ENCODE measurements at regions not wholly inside any gene's neighbourhood (a gene's known extent, or its start where the extent isn't known, plus 50 kb on each side); places are given as distances from the start of the nearest gene placed in this dataset.
A peak's percentile ranks its signal among the peaks of the same experiment; 100 is the strongest.
"Not testable (repeated sequence)": the region's sequence is repeated elsewhere in the genome, so short reads cannot be mapped to it uniquely, and the experiment has no call there.

DNA sequence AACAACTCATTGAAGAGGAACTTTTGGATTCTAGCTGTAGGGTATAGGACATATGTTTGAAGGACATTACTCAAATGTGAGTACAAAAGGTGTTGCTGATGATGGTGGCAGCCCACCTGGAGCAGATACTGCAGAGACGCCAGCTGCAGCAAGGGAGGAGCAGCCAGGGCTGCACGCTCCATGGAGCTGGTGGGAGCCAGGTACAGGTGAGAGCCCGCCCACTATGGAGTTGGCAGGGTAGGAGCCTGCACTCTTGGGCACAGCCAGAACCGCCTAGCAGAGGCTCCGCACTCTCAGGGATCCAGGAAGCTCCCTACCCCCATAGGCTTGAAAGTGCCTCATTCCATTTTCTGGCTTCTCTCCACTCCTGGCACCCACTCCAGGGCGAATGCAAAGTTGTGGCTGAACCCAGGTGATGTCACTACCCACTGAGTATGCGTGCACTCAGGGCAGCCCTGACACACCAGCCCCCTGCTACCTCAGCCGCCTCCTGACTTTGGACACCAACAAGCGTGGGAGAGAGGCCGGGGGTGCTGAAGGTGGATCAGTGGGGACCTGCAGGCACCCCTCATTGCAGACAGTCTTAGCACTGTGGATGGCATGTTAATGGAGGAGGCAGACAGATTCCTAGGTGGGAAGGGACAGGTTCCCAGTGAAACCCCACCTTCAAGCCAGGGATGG is 761.1 kb downstream of the IPMK start:
- DNase-seq: no peak

DNA sequence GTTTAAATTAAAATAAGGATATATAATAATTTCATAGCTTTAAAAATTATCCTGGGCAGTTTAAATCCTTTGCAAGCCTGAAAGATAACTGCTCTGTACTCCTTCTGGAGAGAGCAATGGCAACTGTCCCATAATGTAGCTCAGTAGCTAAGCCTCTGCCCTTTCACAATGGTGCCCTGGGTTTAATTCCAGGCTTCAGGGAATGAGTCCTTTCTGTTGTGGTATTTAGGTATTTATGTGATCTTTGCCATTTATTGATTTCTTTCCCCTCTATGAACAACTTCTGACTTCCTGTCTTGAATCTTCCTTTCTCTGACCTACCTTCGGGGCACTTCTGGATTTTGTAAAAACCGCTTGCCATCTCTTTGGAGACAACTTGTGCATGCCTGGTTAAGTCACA is 773.2 kb downstream of the IPMK start:
- DNase-seq: no peak

DNA sequence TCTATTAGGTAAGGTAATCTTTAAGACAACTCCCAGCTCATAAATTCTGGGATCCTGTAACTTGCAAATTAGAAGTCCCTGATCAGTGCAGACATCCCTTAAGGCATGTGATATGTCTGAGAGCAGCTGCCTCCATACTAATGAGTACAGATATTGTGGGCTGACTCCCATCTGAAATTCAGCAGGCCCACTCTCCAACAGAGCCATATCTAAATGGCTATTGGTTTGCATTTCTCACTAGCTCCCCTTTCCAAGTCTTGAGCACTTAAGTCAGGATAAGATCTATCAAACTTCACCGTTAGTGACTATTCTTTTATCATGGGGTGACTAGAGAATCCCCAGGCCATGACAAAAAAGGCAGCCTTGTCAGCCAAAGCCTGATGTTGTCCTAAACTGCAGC is 785.4 kb downstream of the IPMK start:
- DNase-seq: no peak

DNA sequence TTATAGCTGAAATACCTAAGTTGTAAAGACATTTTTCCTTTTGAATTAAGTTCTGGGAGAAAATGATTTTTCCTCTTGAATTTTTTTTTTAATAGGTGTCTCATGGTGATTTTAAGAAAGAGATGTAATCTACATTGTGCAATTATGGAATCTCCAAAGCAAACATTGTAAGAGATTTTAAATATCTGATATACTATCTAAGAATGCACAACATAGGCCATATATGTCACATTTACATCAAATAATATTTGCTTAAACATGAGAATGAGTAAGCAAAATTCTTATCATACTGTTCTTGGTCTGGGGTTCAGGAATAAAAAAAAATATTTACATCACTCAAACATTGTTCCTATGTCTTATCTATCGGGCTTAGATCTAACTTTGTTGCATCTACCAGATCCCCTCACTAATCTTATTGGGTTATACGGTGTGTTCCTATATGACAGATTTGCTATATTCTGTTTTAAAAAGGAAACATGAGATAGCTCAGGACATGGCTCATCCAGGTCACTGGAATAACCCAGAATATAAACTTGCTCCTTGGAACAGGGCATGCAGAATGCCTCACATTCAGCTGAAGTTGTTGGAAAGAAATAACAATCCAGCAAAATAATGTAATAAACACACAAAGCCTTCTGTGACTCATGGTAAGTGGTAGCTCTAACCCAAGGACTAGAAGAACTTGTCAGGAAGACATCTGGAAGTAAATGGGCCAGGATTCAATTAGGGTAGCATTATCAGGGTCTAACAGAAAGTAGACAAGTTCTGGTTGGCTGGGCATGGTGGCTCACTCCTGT is 794.7 kb downstream of the IPMK start:
- no peak for DNase-seq

DNA sequence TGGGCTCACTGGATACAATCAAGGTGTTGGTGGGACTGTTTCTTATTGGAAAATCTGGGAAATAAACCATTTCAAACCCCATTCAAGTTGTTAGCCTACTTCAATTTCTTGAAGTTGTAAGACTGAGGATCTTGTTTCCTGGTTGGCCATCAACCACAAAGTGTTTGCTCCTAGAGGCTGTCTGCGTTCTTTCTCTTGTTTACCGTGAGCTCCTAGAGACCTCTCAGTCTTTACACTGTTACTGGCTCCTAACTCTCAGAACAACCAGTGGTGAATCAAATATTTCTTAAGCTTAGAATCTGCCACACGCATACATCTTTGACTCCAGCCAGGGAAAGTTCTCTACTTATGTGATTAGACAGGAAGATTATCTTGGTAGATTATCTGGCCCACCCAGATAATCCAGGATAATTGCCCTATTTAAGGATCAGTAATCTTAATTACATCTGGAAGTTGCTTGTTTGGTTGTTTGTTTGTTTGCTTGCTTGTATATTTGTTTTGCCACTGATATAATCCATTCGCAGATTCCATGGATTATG is 798.7 kb downstream of the IPMK start:
- no peak for DNase-seq

DNA sequence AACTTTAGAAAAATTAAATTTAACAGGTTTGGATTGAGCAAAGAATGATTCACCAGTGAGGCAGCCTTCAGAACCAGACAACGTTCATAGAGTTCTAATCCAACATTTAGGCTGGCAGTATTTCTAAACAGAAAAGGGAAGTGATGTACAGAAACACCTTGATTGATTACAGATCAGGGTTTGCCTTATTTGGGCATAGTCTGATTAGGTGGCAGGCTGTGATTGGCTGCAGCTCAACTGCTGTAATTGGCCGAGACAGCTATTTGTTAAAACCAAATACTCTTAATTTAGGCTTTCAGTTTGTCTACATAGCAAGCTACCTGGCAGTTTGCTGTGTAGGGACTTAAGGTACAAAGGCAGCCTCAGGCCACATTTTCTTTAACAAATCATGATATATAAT is 802.5 kb downstream of the IPMK start:
- DNase-seq: no peak

DNA sequence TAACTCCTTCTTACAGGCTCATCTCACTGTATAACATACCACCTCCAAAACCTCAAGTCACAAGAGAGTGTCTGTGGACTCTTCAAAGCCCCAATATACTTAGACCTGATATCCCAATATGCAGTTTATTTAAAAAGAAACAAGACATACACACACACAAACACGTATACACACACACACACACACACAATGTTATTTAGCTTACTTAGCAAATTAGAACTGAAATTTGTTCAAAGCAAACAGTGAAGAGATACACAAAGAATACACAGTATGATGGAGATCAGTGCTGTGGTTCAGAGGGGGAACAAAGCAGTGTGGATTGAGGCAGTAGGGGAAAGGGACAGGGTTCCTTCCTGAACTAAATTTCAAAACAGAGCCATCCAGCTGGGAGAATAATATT is 807.2 kb downstream of the IPMK start:
- DNase-seq: no peak

DNA sequence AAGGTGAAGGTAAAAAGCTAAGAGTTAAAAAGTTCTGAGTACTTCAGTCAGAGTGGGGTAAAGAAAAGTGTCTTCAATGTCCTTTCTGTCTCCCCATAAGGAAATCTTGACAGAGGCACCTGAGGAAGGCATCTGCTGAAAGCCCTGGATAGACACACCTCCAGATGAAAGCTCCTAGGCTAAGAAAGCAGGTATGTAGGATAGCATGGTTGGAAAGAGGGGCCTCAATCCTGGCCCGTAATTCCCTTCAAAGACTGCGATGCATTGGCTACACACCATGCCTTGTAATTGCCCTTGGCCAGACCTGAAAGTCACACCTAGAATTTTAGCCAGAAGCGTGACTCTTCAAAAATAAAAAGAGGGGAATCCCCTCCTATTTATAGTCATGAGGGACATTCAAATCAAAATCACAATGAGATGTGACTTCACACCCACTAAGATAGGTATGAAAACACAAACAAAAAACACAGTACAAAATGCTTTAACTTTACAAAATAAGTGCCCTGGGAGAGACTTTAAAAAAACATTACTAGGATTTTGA is 809.7 kb downstream of the IPMK start:
- no peak for DNase-seq

DNA sequence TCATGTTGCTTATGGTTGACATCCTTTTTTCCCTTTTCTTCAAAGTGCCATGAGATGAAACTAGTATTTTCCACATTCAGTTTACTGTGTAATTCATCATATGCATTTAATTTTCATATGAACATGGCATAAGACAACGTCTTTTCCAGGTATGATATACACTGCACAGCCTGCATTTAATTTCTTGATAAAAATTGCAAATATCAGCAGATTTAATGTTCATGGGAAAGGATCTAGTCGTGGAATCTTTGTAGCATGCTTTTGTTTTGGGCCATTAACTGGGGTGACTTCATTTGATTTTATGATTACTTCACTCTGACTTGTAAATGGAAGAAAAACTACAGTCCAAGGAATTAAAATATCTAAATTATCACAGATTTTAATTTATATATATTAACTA is 837.3 kb downstream of the IPMK start:
- no peak for DNase-seq

DNA sequence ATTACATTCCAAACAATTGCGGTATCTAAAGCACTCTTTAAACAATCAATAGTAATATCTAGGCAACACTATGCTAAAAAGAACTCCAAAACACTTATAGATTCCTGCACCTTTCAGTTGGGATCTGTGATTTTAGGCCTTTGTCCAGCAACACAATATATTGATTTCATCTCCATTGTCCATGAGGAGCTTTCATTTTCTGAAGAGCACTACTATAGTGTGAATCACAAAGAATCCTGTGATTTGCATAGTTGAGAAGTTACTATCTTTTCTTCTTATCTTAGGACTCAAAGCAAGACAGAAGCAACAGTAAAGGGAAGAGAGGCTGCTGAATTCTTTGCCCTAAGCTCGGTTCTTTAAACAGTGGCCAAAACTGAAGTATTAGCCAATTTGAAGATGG is 846.8 kb downstream of the IPMK start:
- DNase-seq: no peak

DNA sequence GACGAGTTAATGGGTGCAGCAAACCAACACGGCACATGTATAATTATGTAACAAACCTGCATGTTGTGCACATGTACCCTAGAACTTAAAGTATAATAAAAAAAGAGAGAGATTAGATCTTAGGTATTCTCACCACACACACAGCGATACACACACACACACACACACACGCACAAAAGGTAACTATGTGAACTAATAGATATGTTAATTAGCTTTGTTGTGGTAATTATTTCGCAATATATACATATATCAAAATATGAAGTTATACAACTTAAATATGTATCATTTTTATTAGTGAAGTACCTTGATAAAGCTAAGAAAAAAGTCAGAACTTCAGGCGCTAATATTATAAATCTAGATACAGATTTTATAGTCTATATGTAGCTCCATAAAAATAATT is 849.2 kb downstream of the IPMK start:
- DNase-seq: no peak

DNA sequence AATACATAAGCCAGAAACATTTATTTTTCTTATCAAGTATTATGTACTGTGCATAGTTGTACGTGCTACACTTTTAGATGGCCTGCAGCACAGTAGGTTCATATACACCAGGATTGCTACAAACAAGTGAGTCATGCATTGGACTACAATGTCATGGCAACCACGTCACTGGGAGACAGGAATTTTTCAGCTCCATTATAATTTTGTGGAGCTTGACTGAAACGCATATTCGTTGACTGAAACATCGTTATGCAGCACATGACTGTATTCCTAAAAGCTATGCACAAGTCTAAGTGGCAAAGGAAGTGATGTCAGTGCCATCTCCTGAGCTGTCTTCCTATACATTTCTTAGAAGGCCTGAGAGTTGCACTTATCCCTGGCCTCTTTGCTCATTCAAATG is 871.8 kb downstream of the IPMK start:
- DNase-seq: no peak

DNA sequence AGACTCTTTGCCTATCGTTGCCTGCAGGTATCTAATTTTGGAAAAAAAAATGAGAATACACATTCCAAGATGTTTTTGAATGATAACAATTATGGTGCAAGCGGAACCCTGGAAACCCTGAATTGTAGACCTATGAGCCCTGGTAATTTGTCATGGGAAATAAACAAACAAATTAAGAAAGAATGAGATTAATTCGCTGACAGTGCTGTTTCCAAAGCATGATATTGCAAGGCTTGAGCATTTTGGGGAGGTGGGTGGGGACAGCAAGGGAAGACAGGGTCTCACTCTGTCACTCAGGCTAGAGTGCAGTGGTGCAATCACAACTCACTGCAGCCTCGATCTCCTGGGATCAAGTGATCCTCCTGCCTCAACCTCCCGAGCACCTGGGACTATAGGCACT is 900.3 kb downstream of the IPMK start:
- no peak for DNase-seq

DNA sequence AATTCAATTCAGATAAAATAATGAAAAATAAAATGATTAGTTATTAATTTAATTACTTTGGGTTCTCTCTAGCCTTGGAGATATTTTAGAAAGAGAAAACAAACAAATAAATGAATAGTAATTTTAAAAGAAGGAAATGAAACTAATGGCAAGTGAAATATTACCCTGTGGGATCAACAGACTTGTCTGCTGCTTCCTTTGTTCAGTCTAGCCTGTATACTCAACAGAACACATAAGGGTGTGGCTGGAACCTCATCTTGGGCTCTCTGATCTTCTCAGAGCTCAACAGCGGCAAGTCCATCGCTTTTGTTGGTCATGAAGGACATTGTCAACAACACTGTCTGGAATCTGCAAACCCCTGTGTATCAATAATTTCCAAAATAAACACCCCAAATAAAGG is 904.9 kb downstream of the IPMK start:
- peak; percentile 26 for DNase-seq

DNA sequence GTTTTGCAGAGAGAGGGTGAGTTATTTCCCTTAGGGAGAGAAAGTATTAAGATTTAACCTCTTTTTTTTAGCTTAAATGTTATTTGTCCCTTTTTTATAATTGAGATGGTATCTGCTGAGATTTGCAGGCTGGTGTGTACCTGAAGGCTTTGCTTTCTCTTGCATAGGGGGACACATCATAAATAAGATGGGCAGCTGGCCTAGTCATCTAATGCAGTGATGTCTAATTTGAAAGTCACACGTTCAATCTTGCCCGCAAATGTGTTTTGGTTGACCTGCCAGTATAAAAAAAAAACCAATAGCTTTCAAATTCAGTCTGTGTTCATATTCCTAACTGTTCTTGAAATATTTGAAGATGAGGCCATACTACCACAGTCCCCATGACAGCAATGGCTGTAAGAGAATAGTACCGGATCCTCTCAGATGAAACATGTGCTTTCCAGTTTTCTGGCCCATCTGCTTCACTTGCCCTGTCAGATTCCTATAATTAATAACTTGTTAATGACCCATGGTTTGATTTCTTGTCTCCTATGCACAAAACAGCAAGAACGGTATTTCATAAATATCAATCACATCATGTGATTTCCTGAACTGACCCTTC is 914.2 kb downstream of the IPMK start:
- no peak for DNase-seq

DNA sequence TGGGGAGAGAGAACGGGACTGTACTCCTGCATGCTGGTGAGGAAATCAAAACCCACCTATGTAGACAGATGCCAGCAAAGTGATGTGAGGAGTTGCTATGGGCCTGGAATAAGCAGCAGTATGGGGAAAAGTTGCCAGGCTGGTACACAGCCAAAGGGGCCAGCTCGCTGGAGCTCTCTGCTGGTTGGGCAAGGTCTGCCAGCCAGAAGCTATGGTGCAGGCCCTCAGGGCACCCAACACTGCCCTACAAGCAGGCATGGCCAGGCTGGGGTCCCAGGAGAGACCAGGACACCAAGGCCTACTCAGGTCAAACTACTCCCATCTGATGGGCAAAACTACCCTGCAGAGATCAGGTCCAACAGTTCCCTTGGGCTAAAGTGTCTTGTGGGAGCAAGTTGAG is 916.6 kb downstream of the IPMK start:
- no peak for DNase-seq

DNA sequence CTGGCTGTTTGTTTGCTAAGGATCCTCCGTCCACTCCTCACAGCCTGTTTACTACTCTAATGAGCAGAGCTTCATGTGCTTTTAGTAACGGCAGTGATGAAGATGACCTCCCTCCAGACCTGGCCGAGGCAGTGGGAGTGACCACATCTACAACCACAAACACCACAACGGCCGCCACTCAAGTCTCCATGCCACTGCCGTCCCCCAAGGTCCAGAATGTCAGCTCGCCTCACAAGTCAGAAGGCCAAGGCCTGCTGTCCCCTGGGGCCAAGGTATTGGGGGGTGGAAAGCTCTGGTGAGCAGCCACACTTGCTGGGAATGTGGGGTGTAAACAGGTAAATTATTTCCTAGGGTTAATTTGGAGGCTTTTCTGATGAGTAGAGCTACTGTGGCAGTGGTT is 926.4 kb downstream of the IPMK start:
- DNase-seq: no peak

DNA sequence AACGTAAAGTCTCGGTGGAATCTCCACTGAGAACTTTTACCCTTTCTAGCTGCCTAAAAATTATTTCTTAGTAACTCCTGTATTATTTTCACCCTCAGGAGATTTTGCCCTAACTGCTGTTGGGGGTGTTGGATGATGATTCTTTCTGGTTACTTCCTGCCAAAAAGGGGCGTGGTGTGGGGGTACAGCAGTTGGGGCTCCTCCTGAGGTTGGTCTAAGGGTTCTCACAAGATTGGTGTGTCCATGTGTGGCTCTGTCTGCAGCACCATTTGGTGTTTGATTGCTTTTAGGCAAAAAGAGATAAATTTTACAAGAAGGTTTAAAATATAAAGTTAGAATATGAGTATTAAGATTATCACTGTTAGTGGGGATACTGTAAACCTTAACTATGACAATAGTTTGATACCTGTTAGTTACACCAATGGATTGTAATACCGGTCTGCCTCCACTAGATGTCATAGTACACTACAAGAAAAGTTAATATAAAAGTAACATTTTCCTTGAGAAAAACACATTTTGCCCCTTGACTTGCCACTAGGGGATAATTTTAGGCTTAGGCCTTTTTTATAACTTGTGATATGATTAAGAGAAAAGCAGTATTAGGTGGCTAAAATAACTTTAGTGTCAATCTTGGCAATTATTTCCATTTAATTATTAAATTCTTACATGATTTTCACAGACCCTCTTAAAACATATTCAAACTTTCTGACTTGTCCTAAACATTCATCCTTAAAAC is 928.7 kb downstream of the IPMK start:
- peak; percentile 58 for DNase-seq

DNA sequence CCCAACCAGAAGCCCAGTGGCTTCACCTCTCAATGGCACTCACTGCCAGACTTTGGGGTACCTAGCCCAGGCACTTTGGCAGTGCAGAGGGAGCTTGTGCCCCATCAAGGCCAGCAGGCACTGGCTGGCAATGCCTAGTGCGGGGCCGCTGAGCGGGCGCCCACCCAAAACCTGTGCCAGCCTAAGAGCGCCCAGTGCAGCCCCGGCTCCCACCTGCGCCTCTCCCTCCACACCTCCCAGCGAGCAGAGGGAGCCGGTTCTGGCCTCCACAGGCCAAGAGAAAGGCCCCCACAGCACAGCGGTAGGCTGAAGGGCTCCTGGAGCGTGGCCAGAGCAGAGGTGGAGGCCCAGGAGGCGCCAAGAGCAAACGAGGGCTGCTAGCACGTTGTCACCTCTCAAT is 930.8 kb downstream of the IPMK start:
- no peak for DNase-seq

DNA sequence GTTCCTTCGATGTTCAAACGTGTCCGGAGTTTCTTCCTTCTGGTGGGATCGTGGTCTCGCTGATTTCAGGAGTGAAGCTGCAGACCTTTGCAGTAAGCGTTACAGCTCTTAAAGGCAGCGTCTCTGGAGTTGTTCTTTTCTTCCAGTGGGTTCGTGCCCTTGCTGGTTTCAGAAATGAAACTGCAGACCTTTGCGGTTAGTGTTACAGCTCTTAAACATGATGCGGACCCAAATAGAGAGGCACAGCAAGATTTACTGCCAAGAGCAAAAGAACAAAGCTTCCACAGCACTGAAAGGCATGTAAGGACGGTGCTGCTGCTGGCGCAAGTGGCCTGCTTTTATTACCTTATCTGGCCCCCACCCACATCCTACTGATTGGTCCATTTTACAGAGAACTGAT is 931.4 kb downstream of the IPMK start:
- DNase-seq: no peak

DNA sequence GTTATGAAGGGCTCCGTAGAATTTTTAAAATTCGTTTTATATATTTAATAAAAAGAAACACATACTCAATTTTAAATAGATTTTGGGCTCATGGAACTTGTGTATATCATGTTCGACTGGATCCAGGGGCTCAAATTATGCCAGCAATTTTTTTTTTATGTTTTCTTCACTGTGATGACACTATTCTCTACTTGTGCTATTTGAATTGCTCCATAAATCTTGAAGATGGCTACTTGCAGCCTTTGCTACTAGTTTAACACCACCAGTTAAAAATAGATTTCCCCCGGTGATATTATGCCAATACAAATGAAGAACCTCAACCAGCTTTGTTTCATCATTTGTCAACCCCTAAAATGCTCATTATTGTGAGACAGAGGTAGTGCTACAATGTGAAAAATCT is 933.2 kb downstream of the IPMK start:
- DNase-seq: no peak

DNA sequence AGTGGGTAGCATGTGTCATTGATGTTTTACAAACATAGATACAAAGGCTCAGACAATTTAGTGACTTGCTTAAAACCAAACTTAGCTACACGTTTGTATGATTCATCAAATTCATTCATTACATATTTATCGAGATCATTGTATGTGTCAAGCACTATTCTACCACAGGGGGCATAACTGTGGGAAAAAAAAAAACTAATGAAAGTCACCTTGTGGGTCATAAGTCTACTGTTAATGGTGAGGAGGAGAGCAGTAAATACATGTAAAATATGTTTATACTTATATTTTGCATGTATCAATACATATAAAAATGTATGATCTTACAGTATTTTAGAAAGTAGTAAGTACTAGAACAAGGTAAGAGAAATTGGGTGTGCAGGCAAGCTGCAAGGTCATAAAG is 933.8 kb downstream of the IPMK start:
- DNase-seq: no peak

DNA sequence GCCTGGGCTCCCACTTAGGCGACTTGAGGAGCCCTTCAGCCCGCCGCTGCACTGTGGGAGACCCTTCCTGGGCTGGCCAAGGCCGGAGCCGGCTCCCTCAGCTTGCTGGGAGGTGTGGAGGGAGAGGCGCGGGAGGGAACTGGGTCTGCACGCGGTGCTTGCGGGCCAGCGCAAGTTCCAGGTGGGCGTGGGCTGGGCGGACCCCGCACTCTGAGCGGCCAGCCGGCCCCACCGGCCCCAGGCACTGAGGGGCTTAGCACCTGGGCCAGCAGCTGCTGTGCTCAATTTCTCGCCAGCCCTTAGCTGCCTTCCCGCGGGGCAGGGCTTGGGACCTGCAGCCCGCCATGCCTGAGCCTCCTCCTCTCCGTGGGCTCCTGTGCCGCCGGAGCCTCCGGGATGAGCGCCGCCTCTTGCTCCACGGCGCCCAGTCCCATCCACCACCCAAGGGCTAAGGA is 946.3 kb downstream of the IPMK start:
- not testable (repeated sequence) for DNase-seq

All from NCI-H69 (cell line).